Liver (tissue), 3 donors: ENCODE measurements at regions not wholly inside any gene's neighbourhood (a gene's known extent, or its start where the extent isn't known, plus 50 kb on each side); places are given as distances from the start of the nearest gene placed in this dataset.

Experiments
- ATF3 ChIP-seq: IDR thresholded peaks from 2 replicates; pipeline ENCODE4 v1.6.1; 2016; ENCODE audit warnings: antibody characterized with exemption
- GABPA ChIP-seq, 2 donors: IDR thresholded peaks in 1 of 2; conservative IDR thresholded peaks in 1 of 2; 2 replicates each; pipeline ENCODE4 v1.6.1; 2016; ENCODE audit warnings: antibody characterized with exemption in 2 of 2, mild to moderate bottlenecking in 1 of 2, moderate library complexity in 1 of 2
- HNF4A ChIP-seq, 2 donors: conservative IDR thresholded peaks; 2 replicates each; pipeline ENCODE4 v1.6.1; 2016; ENCODE audit warnings: antibody characterized with exemption in 2 of 2, mild to moderate bottlenecking in 2 of 2
- JUND ChIP-seq, 2 donors: IDR thresholded peaks; 2 replicates each; pipeline ENCODE4 v1.6.1; 2016; ENCODE audit warnings: antibody characterized with exemption in 2 of 2
- NR2F2 ChIP-seq: IDR thresholded peaks from 2 replicates; pipeline ENCODE4 v1.6.1; 2016; ENCODE audit warnings: antibody characterized with exemption
- REST ChIP-seq: IDR thresholded peaks from 2 replicates; pipeline ENCODE4 v1.6.1; 2016; ENCODE audit warnings: antibody characterized with exemption, mild to moderate bottlenecking
- SP1 ChIP-seq: IDR thresholded peaks from 2 replicates; pipeline ENCODE4 v1.6.1; 2018; ENCODE audit warnings: antibody characterized with exemption, mild to moderate bottlenecking
- TAF1 ChIP-seq: conservative IDR thresholded peaks from 2 replicates; pipeline ENCODE4 v1.6.1; 2016; ENCODE audit warnings: antibody characterized with exemption, mild to moderate bottlenecking
- TF ChIP-seq, protein P1 (sequence below): fragments of 150-350 bp; IDR thresholded peaks from 2 replicates; pipeline ENCODE4 v1.5.1; 2017; ENCODE audit warnings: improper control_type of control experiment, low read depth, low read length; ENCODE audit not compliant: missing input control
- TF ChIP-seq, protein P2 (sequence below): IDR thresholded peaks from 2 replicates; pipeline ENCODE4 v1.6.1; 2016; ENCODE audit warnings: antibody characterized with exemption
- donor health status: healthy.
- donor health status: healthy.

GRCh38 chr6:168227840-168228239, 91.7 kb downstream of the DACT2 start:
- TF ChIP-seq ATF3: no peak
- TF ChIP-seq REST: no peak
- TF ChIP-seq, protein P1, sequence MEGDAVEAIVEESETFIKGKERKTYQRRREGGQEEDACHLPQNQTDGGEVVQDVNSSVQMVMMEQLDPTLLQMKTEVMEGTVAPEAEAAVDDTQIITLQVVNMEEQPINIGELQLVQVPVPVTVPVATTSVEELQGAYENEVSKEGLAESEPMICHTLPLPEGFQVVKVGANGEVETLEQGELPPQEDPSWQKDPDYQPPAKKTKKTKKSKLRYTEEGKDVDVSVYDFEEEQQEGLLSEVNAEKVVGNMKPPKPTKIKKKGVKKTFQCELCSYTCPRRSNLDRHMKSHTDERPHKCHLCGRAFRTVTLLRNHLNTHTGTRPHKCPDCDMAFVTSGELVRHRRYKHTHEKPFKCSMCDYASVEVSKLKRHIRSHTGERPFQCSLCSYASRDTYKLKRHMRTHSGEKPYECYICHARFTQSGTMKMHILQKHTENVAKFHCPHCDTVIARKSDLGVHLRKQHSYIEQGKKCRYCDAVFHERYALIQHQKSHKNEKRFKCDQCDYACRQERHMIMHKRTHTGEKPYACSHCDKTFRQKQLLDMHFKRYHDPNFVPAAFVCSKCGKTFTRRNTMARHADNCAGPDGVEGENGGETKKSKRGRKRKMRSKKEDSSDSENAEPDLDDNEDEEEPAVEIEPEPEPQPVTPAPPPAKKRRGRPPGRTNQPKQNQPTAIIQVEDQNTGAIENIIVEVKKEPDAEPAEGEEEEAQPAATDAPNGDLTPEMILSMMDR: no peak
- TF ChIP-seq TAF1: no peak
- no peak for TF ChIP-seq SP1
- TF ChIP-seq GABPA (IDR thresholded peaks at IDR 0.05 in 1 of 2, conservative IDR thresholded peaks at IDR 0.05 in 1 of 2): no peak
- TF ChIP-seq HNF4A (conservative IDR thresholded peaks at IDR 0.05): no peak
- TF ChIP-seq, protein P2, sequence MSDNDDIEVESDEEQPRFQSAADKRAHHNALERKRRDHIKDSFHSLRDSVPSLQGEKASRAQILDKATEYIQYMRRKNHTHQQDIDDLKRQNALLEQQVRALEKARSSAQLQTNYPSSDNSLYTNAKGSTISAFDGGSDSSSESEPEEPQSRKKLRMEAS: no peak
- no peak for TF ChIP-seq JUND (IDR thresholded peaks at IDR 0.05)
- TF ChIP-seq NR2F2: no peak
